ENCODE measurements at regions not wholly inside any gene's neighbourhood (a gene's known extent, or its start where the extent isn't known, plus 50 kb on each side); places are given as distances from the start of the nearest gene placed in this dataset.

DNA sequence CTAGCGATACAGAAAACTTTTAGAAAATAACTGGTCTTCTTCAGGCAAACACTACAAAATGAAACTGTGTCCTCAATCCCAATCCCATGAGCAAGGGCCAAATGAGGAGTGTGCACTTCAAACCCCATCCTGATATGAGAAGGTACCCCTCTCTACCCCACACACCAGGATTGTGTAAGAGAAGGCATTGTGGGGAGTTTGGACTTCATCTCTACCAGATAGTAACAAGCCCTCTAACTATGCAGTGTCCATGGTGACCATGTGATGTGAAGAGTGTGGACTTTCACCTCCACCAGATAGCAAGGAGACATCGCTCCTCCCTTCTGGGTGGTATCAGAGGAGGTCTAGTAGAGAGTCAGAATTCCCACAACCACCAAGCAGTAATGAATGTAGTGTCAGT, 769.3 kb downstream of the MECOM start:
- H3K4me2 ChIP-seq (ENCODE audit: low read length) = no peak overlapping the region
- H3K9me3 ChIP-seq (ENCODE audit: low read length) = no peaks in the 10 kb centered on the region
- TF ChIP-seq POLR2AphosphoS5 (IDR thresholded peaks at IDR 0.05) (no peak), SMC3 (conservative IDR thresholded peaks at IDR 0.05; ENCODE audit: poor library complexity) (no peak), TAF1 (IDR thresholded peaks at IDR 0.05; ENCODE audit: low read depth) (no peak), RAD21 (conservative IDR thresholded peaks at IDR 0.05) (no peak), EZH2 (IDR thresholded peaks at IDR 0.05; ENCODE audit: borderline replicate concordance, insufficient read depth, low read length, poor library complexity, severe bottlenecking) (no peak), EP300 (conservative IDR thresholded peaks at IDR 0.05; ENCODE audit: poor library complexity, severe bottlenecking) (no peak), MXI1 (conservative IDR thresholded peaks at IDR 0.05; ENCODE audit: poor library complexity, severe bottlenecking) (no peak)
- TF ChIP-seq, protein P1, sequence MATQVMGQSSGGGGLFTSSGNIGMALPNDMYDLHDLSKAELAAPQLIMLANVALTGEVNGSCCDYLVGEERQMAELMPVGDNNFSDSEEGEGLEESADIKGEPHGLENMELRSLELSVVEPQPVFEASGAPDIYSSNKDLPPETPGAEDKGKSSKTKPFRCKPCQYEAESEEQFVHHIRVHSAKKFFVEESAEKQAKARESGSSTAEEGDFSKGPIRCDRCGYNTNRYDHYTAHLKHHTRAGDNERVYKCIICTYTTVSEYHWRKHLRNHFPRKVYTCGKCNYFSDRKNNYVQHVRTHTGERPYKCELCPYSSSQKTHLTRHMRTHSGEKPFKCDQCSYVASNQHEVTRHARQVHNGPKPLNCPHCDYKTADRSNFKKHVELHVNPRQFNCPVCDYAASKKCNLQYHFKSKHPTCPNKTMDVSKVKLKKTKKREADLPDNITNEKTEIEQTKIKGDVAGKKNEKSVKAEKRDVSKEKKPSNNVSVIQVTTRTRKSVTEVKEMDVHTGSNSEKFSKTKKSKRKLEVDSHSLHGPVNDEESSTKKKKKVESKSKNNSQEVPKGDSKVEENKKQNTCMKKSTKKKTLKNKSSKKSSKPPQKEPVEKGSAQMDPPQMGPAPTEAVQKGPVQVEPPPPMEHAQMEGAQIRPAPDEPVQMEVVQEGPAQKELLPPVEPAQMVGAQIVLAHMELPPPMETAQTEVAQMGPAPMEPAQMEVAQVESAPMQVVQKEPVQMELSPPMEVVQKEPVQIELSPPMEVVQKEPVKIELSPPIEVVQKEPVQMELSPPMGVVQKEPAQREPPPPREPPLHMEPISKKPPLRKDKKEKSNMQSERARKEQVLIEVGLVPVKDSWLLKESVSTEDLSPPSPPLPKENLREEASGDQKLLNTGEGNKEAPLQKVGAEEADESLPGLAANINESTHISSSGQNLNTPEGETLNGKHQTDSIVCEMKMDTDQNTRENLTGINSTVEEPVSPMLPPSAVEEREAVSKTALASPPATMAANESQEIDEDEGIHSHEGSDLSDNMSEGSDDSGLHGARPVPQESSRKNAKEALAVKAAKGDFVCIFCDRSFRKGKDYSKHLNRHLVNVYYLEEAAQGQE (IDR thresholded peaks at IDR 0.05; ENCODE audit: borderline replicate concordance) = no peak
- TF ChIP-seq, protein P2, sequence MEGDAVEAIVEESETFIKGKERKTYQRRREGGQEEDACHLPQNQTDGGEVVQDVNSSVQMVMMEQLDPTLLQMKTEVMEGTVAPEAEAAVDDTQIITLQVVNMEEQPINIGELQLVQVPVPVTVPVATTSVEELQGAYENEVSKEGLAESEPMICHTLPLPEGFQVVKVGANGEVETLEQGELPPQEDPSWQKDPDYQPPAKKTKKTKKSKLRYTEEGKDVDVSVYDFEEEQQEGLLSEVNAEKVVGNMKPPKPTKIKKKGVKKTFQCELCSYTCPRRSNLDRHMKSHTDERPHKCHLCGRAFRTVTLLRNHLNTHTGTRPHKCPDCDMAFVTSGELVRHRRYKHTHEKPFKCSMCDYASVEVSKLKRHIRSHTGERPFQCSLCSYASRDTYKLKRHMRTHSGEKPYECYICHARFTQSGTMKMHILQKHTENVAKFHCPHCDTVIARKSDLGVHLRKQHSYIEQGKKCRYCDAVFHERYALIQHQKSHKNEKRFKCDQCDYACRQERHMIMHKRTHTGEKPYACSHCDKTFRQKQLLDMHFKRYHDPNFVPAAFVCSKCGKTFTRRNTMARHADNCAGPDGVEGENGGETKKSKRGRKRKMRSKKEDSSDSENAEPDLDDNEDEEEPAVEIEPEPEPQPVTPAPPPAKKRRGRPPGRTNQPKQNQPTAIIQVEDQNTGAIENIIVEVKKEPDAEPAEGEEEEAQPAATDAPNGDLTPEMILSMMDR (IDR thresholded peaks at IDR 0.05; ENCODE audit: poor library complexity, severe bottlenecking) = no peak
- H4K20me1 ChIP-seq (ENCODE audit: insufficient read depth) = no peaks in the 10 kb centered on the region
- no peaks in the 10 kb centered on the region for H3K27me3 ChIP-seq (ENCODE audit: insufficient read depth, low read depth, low read length)
- no peaks in the 10 kb centered on the region for H3K79me2 ChIP-seq (replicated peaks; ENCODE audit: insufficient read depth, low read length)
- H3K27ac ChIP-seq (ENCODE audit: low read length) = no peak overlapping the region
- no peak overlapping the region for H2AFZ ChIP-seq (ENCODE audit: low read depth, low read length)
- H3F3A ChIP-seq (ENCODE audit: insufficient read depth, low read length, poor library complexity, severe bottlenecking) = no peaks in the 10 kb centered on the region
- H3K9me2 ChIP-seq (ENCODE audit: insufficient read depth, low read length) = no peaks in the 10 kb centered on the region
- H3K4me3 ChIP-seq (ENCODE audit: low read length) = no peak overlapping the region
- no peak overlapping the region for H3K9ac ChIP-seq (ENCODE audit: low read length)
- no peaks in the 10 kb centered on the region for H3K36me3 ChIP-seq (ENCODE audit: insufficient read depth, low read length)

DNA sequence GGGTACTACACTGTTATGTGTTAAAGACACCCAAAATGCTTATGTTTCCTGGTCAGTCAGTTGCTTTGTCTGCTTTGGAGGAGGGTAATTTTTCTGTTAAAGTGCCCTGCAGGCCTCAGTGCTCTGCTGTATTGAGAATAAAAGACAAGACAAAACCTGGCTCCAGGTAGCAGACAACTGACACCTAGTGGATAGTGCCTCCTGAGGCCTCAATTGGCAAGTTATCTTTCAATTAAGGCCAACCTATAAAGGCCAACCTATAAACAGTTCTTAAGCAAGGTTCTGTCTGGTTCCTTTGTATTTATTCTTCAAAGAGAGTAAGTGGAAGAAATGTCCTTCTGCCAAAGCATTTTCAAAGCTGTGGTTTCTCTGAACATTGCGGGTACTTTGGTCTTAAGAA, 773.8 kb downstream of the MECOM start:
- no peak overlapping the region for H2AFZ ChIP-seq (ENCODE audit: low read depth, low read length)
- H3K4me3 ChIP-seq (ENCODE audit: low read length) = no peak overlapping the region

More for the DNA sequence above, 773.8 kb downstream of the MECOM start:
- no peaks in the 10 kb centered on the region for H4K20me1 ChIP-seq (ENCODE audit: insufficient read depth)
- no peaks in the 10 kb centered on the region for H3K27me3 ChIP-seq (ENCODE audit: insufficient read depth, low read depth, low read length)
- H3K9me2 ChIP-seq (ENCODE audit: insufficient read depth, low read length) = no peaks in the 10 kb centered on the region
- no peak overlapping the region for H3K4me2 ChIP-seq (ENCODE audit: low read length)
- no peak for TF ChIP-seq EZH2 (IDR thresholded peaks at IDR 0.05; ENCODE audit: borderline replicate concordance, insufficient read depth, low read length, poor library complexity, severe bottlenecking)
- TF ChIP-seq, protein P1 (IDR thresholded peaks at IDR 0.05; ENCODE audit: borderline replicate concordance) = no peak
- no peaks in the 10 kb centered on the region for H3K9me3 ChIP-seq (ENCODE audit: low read length)
- no peak overlapping the region for H3K9ac ChIP-seq (ENCODE audit: low read length)
- no peak overlapping the region for H3K27ac ChIP-seq (ENCODE audit: low read length)
- H3F3A ChIP-seq (ENCODE audit: insufficient read depth, low read length, poor library complexity, severe bottlenecking) = no peaks in the 10 kb centered on the region
- no peaks in the 10 kb centered on the region for H3K79me2 ChIP-seq (replicated peaks; ENCODE audit: insufficient read depth, low read length)
- H3K36me3 ChIP-seq (ENCODE audit: insufficient read depth, low read length) = no peaks in the 10 kb centered on the region
